ENCODE measurements at regions not wholly inside any gene's neighbourhood (a gene's known extent, or its start where the extent isn't known, plus 50 kb on each side); places are given as distances from the start of the nearest gene placed in this dataset.

DNA sequence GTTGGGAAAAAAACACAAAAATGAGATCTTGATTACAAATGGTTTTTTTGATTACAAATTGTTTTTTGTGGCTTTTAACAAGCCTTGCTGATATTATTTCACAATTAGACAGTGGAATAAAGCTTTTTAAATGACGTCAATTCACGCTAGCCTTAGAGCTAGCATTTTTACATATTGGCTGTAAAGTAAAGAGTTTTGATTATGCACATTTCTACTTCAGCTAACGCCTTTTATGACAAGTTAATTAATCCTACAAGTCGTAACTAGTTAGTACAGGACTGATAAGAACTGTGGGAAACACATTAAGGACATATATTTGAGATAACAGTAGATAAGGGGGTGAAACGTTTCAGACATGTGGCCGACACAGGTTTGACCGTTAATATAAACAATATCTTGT lies 95.7 kb upstream of the ATXN3L start:
- TF ChIP-seq, protein P1, sequence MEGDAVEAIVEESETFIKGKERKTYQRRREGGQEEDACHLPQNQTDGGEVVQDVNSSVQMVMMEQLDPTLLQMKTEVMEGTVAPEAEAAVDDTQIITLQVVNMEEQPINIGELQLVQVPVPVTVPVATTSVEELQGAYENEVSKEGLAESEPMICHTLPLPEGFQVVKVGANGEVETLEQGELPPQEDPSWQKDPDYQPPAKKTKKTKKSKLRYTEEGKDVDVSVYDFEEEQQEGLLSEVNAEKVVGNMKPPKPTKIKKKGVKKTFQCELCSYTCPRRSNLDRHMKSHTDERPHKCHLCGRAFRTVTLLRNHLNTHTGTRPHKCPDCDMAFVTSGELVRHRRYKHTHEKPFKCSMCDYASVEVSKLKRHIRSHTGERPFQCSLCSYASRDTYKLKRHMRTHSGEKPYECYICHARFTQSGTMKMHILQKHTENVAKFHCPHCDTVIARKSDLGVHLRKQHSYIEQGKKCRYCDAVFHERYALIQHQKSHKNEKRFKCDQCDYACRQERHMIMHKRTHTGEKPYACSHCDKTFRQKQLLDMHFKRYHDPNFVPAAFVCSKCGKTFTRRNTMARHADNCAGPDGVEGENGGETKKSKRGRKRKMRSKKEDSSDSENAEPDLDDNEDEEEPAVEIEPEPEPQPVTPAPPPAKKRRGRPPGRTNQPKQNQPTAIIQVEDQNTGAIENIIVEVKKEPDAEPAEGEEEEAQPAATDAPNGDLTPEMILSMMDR (IDR thresholded peaks at IDR 0.05): no peak
- TF ChIP-seq POLR2AphosphoS5 (IDR thresholded peaks at IDR 0.05): no peak
